Transverse colon (tissue), 4 donors: ENCODE measurements at regions not wholly inside any gene's neighbourhood (a gene's known extent, or its start where the extent isn't known, plus 50 kb on each side); places are given as distances from the start of the nearest gene placed in this dataset.

ENCODE experiments used
- DNase-seq: peaks from one replicate; pipeline ENCODE4 v3.0.0-alpha.2; 2019
- H3K27ac ChIP-seq, 4 donors: fragments of 200-600 bp; sonication (generic); 2 replicates each; pipeline ENCODE4 v1.5.1; 2016 to 2018; ENCODE audit warnings: inconsistent platforms in 4 of 4
- H3K27me3 ChIP-seq: fragments of 200-600 bp; sonication (generic); 2 replicates; pipeline ENCODE4 v1.5.1; 2017; ENCODE audit warnings: inconsistent platforms
- H3K36me3 ChIP-seq, 4 donors: fragments of 200-600 bp; sonication (generic); 2 replicates each; pipeline ENCODE4 v1.5.1; 2017 to 2019; ENCODE audit warnings: inconsistent platforms in 4 of 4
- H3K4me1 ChIP-seq, 4 donors: fragments of 200-600 bp; sonication (generic); 2 replicates each; pipeline ENCODE4 v1.5.1; 2017 to 2020; ENCODE audit warnings: inconsistent platforms in 4 of 4
- H3K4me3 ChIP-seq, 4 donors: fragments of 200-600 bp; sonication (generic); 1 replicate in 1 of 4; 2 replicates in 3 of 4; pipeline versions ENCODE4 v1.5.1 to v1.6.1; 2017 to 2019; ENCODE audit warnings: inconsistent platforms in 4 of 4
- H3K9me3 ChIP-seq, 2 donors: fragments of 200-600 bp; sonication (generic); 2 replicates each; pipeline ENCODE4 v1.5.1; 2017 to 2019; ENCODE audit warnings: inconsistent platforms in 2 of 2
- EP300 ChIP-seq: sonication (generic); formaldehyde crosslinking; IDR thresholded peaks from one replicate; pipeline ENCODE4 v1.6.1; 2017; ENCODE audit warnings: antibody characterized with exemption, low read depth
- POLR2A ChIP-seq: fragments of 450-650 bp; IDR thresholded peaks from one replicate; pipeline ENCODE4 v1.6.1; 2016; ENCODE audit warnings: antibody characterized with exemption, mild to moderate bottlenecking, moderate library complexity
- POLR2AphosphoS5 ChIP-seq, 3 donors: sonication (generic); formaldehyde crosslinking; IDR thresholded peaks; one replicate each; pipeline ENCODE4 v1.6.1; 2016; ENCODE audit warnings: antibody characterized with exemption in 3 of 3
- WGBS, 2 donors: methylation state at CpG; one replicate each; pipeline ENCODE4 v1.1.5; 2018; ENCODE audit warnings: low coverage in 1 of 2; 5-methylcytosine and 5-hydroxymethylcytosine counted together
- in situ Hi-C, 4 donors: fragments of 200-750 bp; cut with MboI; loops; one replicate each; pipeline versions ENCODE4 v1.15.0 to v1.15.1; 2017; ENCODE audit warnings: low sequenced_read_pairs in 3 of 4, low pct_ligation_motif_present in 1 of 4, low pct_unique_long_range_greater_than_20kb in 1 of 4
- intact Hi-C: fragments of 100-400 bp; cut with DNase I; formaldehyde crosslinking; loops from one replicate; pipeline ENCODE4 v1.15.1; 2023; ENCODE audit warnings: low total_unique reads
- TF ChIP-seq, protein P1 (sequence below), 5 experiments: fragments of 200-600 bp in 3 of 5; fragments of 450-650 bp in 2 of 5; sonication (generic) in 3 of 5; IDR thresholded peaks; 1 replicate in 2 of 5; 2 replicates in 3 of 5; pipeline ENCODE4 v1.5.1; 2016 to 2017; ENCODE audit warnings: antibody characterized with exemption in 5 of 5, inconsistent platforms in 3 of 5, mild to moderate bottlenecking in 2 of 5, moderate library complexity in 1 of 5

DNA sequence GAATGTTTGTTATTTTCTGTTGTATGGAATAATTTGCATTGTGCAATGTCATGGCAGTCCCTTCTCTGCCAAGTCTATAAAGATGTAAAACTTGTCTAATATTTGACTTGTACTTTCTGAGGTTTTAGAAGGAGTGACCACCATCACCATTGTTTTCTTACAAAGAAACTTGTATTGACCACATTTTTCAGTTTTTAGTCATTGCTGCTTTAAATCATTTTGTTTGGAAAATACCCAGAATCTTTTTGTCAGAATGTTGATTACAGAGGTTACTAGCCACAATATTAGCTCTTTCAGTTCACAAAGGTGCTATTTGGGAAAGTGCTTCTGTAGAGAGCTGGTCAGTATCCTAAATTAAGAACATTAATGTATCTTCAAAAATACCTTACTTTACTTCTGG, 532.4 kb upstream of the GBE1 start:
- Histone ChIP-seq H3K4me1 (no peaks in the 10 kb centered on the region), H3K36me3 (no peaks in the 10 kb centered on the region), H3K27ac (no peak overlapping the region), H3K4me3 (no peak overlapping the region), H3K9me3 (peaks cover 0 to 2% of the 10 kb centered on the region in 2 donors), H3K27me3 (no peaks in the 10 kb centered on the region)
- no peak for DNase-seq
- intact Hi-C loops (no loop called here), in situ Hi-C loops (no loop called here)
- TF ChIP-seq EP300: no peak

DNA sequence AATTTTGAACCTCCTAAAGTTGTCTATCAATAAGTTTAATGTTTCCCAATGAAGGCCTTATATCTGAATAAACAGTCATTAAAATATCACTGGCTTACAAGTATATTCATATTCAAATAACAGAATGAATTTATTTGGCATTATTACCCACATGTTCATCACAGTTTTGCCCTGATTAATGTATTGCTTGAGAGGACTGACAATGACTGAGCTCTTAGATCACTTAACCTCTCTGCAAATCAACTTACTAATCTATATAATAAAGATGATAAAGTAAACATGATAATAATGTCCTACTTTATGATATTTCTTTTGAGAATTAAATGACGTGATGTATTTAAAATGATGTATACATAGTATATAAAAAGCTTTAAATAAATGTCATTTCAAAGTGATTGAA, 532.0 kb upstream of the GBE1 start:
- Histone ChIP-seq H3K27me3 (no peaks in the 10 kb centered on the region), H3K4me1 (no peaks in the 10 kb centered on the region), H3K9me3 (peaks cover 0 to 4% of the 10 kb centered on the region in 2 donors), H3K36me3 (no peaks in the 10 kb centered on the region), H3K27ac (no peak overlapping the region), H3K4me3 (no peak overlapping the region)
- no peak for DNase-seq
- WGBS, 2 donors: 60 to 62% methylated on average over 1 of the region's 1 CpG
- in situ Hi-C loops (no loop called here), intact Hi-C loops (no loop called here)
- no peak for TF ChIP-seq POLR2AphosphoS5 (IDR thresholded peaks at IDR 0.05)
- TF ChIP-seq POLR2A: no peak
- TF ChIP-seq, protein P1, sequence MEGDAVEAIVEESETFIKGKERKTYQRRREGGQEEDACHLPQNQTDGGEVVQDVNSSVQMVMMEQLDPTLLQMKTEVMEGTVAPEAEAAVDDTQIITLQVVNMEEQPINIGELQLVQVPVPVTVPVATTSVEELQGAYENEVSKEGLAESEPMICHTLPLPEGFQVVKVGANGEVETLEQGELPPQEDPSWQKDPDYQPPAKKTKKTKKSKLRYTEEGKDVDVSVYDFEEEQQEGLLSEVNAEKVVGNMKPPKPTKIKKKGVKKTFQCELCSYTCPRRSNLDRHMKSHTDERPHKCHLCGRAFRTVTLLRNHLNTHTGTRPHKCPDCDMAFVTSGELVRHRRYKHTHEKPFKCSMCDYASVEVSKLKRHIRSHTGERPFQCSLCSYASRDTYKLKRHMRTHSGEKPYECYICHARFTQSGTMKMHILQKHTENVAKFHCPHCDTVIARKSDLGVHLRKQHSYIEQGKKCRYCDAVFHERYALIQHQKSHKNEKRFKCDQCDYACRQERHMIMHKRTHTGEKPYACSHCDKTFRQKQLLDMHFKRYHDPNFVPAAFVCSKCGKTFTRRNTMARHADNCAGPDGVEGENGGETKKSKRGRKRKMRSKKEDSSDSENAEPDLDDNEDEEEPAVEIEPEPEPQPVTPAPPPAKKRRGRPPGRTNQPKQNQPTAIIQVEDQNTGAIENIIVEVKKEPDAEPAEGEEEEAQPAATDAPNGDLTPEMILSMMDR (IDR thresholded peaks at IDR 0.05): no peak
- no peak for TF ChIP-seq EP300

DNA sequence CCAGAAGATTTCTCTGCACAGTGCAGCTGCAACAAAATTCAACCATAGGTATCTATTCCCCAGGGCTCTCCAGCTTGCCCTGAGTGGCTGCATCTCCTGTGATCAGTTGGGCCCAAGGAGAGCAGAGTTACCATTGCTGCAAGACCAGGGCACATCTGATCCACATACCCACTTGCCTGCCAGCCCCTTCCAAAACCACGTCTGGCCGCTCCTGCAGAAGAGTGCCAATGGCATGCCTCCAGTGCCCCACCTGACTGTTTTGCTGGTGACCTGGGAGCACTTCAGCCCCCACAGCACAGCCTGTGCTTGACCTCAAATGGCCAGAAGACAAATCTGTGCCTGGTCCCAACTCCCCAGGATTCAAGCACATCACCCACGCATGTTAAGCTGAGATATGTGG, 526.1 kb upstream of the GBE1 start:
- no peak overlapping the region for H3K4me3 ChIP-seq
- H3K36me3 ChIP-seq: no peaks in the 10 kb centered on the region
- TF ChIP-seq EP300: no peak
- TF ChIP-seq POLR2A: no peak
- TF ChIP-seq, protein P1 (IDR thresholded peaks at IDR 0.05): no peak
- no peak for TF ChIP-seq POLR2AphosphoS5 (IDR thresholded peaks at IDR 0.05)
- no peak for DNase-seq
- no peaks in the 10 kb centered on the region for H3K4me1 ChIP-seq
- intact Hi-C loops: no loop called here
- H3K27ac ChIP-seq: no peak overlapping the region
- H3K9me3 ChIP-seq: peaks cover 4 to 6% of the 10 kb centered on the region in 2 donors
- 93% methylated on average over 3 of the region's 3 CpGs; no CpG with 5 or more reads in 1 of the 2 donors for whole genome bisulfite sequencing, 2 donors
- in situ Hi-C loops: no loop called here
- no peaks in the 10 kb centered on the region for H3K27me3 ChIP-seq

DNA sequence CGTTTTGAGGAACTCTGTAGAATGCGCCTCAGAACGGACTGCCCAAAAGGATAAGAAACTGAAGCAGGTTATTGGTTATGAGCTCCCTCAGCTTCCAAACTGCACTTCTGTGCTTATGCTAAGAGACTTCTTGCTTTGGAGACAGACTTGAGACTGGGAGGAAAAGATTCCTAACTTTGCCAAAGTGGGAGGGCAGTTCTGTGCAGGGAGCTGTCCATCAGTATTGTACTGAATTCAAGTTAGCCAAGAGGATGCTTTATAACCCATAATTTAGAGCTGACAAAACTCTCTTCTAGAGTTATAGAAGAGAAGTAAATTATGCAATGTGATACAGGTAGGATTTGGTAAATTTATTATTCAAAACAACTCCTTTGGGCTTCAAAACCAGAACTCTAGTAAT, 519.8 kb upstream of the GBE1 start:
- intact Hi-C loops: no loop called here
- no peak for TF ChIP-seq EP300
- TF ChIP-seq, protein P1 (IDR thresholded peaks at IDR 0.05): no peak
- TF ChIP-seq POLR2AphosphoS5 (IDR thresholded peaks at IDR 0.05): no peak
- in situ Hi-C loops: no loop called here
- WGBS, 2 donors: 69 to 75% methylated on average over 3 of the region's 3 CpGs
- DNase-seq: no peak
- no peaks in the 10 kb centered on the region for H3K4me1 ChIP-seq
- peaks cover 0 to 10% of the 10 kb centered on the region in 2 donors for H3K9me3 ChIP-seq
- H3K4me3 ChIP-seq: no peak overlapping the region
- no peaks in the 10 kb centered on the region for H3K36me3 ChIP-seq
- no peak overlapping the region for H3K27ac ChIP-seq
- no peaks in the 10 kb centered on the region for H3K27me3 ChIP-seq

DNA sequence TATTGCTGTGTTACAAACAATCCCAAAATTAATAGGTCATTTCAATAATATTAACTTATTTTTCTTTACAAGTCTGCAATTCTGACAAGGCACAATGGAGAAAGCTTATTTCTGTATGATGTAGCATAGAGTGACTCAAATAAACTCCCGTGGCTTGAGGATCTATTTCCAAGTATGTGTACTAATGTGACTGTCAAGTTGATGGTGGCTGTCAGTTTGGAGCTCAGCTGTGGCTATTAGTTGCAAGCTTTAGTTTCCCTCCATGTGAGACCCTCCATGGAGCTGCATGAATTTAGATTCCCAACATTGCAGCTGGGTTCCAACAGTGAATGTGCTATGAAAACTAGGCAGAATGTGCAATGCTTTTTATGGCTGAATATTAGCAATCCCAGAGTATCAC, 515.5 kb upstream of the GBE1 start:
- in situ Hi-C loops: no loop called here
- no peak overlapping the region for H3K27ac ChIP-seq
- no peaks in the 10 kb centered on the region for H3K27me3 ChIP-seq
- DNase-seq: no peak
- TF ChIP-seq POLR2AphosphoS5 (IDR thresholded peaks at IDR 0.05) (no peak), POLR2A (no peak), EP300 (no peak)
- TF ChIP-seq, protein P1 (IDR thresholded peaks at IDR 0.05): no peak
- no peaks in the 10 kb centered on the region for H3K4me1 ChIP-seq
- intact Hi-C loops: no loop called here
- WGBS, 2 donors: 60 to 67% methylated on average over 1 of the region's 1 CpG
- no peaks in the 10 kb centered on the region for H3K36me3 ChIP-seq
- no peak overlapping the region for H3K4me3 ChIP-seq
- peaks cover 0 to 4% of the 10 kb centered on the region in 2 donors for H3K9me3 ChIP-seq
